GM19193 (cell line): ENCODE measurements at regions not wholly inside any gene's neighbourhood (a gene's known extent, or its start where the extent isn't known, plus 50 kb on each side); places are given as distances from the start of the nearest gene placed in this dataset.

Experiments
- POLR2A ChIP-seq: IDR thresholded peaks from 4 replicates; pipeline ENCODE4 v1.6.1; 2011; ENCODE audit not compliant: insufficient read depth, insufficient read length; ENCODE audit errors: extremely low read depth

DNA sequence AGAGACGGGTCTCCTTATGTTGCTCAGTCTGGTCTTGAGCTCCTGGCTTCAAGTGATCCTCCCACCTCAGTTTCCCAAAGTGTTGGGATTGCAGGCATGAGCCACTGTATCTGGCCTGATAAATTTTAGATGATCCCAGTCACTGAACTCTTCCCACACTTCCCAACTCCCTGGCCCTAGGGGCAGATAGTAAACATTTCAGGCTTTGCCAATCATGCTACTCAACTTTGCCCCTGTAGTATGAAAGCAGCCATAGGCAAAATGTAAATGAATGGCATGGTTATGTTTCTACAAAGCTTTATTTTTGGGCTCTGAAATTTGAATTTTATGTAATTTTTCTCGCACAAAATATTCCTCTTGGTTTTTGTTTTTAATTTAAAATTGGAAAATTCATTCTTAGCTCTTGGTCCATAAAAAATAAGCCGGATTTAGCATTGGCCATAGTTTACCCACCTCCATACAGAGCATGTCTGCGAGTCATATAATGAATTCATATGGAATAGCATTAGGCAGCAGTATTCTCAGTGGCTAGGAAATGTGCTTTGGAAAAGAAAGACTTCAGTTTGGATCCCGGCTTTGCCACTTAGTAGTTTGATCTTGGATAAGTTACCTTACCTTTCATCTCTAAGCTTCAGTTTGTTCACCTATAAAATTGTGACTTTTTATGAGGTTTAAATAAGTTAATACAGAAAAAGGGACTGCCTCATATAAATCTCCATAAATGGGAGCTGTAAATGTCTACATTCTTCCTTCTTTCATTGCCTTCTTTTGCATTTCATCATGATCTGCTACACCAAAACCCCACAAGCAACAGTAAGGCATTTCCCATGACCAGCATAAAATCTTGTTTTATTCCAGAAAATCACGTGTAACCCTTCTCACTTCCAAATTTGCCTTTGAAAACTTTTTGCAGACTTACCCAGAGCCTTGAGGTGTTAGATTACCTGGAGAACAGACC is 360.3 kb upstream of the TPM1 start:
- no peak for TF ChIP-seq POLR2A

DNA sequence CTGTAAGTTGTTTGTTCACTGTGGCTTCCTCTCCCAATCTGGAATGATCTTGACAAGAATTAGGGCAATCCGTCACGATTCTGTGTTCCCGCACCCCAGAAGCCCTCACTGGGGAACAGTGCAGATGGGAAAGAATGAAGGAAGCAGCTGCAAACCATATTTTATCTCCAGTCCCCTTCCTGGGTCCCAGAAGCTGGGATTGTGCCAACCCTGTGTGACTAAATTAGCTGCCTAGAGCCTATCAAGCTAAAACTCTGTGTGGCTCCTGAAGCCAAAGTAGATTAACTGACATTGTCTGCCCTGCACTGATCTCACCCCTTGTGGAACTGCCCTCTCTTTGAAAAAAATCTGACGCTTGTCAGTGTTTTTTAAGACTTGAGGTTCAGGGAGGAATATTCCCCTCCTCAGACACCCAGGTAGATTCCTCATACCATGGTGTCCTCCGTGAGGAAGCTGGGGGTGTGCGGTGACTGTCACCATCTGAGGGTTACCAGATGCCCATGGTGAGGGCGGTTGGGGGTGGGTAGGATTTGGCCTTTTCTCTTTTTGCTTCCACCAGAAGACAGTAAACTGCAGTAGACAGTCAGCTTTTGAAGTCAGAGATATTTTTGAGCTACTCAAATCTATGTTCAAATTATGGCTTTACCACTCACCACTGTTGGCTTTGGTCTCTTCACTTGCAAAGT is 358.3 kb upstream of the TPM1 start:
- TF ChIP-seq POLR2A, result no peak

DNA sequence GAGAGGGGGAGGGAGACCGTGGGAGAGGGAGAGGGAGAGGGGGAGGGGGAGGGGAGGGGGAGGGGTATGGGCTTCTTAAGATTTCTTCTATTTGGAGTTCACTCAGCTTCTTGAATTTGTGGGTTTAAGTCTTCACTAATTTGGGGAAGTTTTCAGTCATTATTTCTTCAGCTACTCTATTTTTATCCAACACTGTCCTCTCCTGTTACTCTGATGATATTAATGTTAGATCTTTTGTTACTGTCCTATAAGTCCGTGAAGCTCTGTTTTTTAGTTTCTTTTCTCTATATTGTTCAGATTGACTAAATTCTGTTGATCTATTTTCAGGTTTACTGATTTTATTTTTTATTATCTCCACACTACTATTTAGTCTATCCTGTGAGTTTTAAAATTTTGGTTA is 351.5 kb upstream of the TPM1 start:
- TF ChIP-seq POLR2A, result no peak

DNA sequence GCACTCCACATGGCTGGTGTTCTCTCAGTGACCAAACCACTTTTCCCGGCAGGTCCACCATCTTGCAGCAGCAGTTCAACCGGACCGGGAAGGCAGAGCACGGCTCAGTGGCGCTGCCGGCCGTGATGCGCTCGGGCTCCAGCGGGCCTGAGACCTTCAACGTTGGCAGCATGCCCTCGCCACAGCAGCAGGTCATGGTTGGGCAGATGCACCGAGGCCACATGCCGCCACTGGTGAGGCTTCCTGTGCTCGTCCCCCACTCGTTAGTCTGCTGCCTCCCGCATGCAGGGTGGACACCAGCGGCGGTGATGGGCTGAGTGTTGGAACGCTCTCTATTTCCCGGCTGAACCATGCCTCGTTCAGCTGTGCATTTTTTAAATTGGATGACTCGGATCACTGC is 344.9 kb upstream of the TPM1 start:
- TF ChIP-seq POLR2A, result no peak

DNA sequence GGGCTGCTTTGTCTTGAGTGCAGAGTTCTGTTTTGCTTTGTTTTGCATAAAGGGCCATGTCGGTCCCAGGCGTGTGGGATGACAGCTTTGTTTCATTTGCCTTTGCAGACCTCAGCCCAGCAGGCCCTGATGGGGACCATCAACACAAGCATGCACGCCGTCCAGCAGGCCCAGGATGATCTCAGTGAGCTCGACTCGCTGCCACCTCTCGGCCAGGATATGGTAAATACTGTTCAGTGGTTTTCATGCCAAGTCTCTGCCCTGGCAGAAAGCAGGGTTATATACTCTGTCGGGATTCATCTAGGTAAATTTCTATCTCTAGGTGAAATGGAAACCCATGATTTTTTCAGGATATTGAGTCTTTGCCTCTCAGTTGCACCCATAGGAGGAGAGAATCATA is 343.9 kb upstream of the TPM1 start:
- TF ChIP-seq POLR2A, result no peak

DNA sequence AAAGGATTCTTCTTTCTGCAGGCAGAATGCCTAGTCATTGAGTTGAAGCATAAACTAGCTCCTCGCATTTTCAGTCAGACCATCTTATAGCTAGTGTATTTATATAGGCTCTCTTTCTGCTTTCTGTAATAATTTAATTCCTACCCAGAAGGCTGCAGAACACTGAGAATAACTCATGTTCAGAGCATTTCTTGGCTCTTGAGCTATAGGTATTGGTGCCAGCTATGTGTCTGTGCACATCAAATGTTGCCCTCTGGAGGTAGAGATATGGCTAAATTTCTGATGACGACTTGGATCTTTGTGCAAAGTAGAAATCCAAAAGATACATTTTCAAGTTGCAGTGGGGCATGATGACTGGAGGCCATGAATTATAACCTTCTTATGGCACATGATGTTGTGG is 336.2 kb upstream of the TPM1 start:
- no peak for TF ChIP-seq POLR2A

DNA sequence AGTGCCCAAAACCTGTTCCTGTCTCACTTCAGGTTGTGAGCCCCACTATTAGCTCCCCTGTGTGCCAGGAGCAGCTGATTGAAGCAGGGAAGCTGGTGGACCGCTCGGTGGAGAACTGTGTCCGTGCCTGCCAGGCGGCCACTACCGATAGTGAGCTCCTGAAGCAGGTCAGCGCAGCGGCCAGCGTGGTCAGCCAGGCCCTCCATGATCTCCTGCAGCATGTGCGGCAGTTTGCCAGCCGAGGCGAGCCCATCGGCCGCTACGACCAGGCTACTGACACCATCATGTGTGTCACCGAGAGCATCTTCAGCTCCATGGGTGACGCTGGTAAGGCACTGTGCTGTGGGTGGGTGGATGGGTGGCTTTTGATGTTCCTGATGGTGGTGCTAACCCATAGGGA is 334.1 kb upstream of the TPM1 start:
- no peak for TF ChIP-seq POLR2A

DNA sequence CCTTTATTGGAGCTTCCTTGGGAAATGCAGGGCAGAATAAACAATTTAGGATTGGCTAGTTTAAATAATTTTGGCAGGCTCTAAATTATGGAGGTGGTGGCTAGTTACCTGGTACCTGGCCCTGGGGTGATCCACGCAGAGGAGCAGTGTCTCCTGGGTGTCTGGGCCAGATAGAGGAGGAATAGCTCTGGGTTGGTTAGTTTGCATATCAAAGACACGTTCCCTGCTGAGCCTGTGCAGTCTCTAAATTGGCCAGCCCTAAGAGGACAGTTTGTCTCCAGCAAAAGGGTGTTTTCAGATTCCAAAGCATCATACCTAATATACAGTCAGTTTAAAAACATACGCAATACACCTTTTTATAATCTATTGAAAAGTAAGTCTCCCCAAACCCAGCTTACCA is 333.3 kb upstream of the TPM1 start:
- TF ChIP-seq POLR2A, result no peak

DNA sequence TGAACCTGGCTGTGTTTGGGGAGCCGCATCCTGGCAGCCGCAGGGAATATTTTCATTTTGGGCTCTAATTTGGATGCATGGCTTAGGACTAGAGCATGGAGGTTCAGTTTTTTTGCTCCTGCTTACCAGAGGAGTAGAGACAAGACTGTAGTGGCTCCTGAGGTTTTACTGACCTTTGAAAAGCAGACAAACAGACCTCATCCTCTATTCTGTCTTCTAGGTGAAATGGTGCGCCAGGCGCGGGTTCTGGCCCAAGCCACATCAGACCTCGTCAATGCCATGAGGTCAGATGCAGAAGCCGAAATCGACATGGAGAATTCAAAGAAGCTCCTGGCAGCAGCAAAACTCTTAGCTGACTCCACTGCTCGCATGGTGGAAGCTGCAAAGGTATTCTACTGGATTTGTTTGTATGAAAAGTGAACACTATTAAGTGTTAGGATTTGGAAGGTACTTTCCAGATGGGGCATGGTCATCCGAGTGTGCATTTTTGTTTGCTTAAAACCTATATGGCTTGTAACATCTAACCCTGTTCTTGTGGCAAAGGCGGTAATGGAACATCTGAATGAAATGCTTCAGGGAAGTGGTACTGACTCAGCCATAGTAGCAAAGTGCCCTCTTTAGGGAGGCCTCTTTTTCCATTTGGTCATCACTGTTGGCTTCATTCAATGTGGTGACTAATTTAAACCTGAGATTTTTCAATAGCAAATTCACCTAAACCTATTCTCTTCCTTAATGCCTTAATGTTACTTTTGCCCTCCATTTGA is 330.7 kb upstream of the TPM1 start:
- TF ChIP-seq POLR2A, result no peak

DNA sequence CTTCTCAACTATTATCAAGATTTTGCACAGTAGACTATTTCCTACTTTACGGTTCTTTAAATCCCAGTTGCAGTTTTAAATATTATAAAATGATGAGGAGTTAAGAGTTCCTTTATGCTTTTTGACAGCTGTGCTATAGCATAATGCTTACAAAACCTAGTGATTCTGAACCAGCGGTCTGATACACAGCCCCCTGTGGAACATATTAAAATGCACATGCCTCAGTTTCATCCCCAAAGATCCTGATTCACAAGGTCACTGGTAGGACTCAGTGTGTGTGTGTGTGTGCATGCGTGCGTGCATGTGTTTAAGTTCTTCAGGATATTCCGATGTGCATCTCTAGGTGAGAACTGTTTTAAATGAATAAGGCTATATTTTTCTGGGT is 330.1 kb upstream of the TPM1 start:
- no peak for TF ChIP-seq POLR2A

DNA sequence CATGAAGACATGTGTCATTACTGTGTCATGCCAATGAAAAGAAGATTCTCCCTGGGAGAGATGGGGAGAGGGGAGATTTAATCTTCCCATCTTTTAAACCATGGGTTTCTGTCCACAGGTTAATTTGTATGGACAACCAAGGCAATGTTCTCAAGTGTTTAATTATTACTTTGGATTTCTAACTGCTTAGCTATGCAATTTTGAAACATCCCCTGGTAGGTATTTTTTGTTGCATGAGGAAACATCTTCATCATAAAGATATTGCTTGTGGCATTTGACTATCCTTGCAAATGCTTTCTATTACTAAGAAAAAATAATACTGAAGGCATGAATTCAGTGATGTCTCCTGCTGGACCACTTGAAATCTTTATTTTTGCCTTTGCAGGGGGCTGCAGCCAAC is 326.6 kb upstream of the TPM1 start:
- TF ChIP-seq POLR2A, result no peak

DNA sequence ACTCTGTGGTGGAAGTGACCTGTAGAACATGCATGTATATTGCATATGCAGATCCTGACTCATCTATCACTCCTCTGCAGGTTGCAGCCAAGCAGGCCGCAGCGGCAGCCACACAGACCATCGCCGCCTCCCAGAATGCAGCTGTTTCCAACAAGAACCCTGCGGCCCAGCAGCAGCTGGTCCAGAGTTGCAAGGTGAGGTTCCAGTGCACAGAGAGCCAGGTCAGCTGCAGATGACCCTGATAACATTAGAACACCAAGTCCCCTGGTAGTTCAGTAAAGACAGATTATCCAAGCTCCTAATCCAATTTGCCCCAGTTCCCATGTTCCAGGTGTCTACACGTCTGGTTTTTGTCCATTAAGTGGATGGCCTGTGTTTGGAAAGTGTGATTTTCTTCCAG is 325.1 kb upstream of the TPM1 start:
- TF ChIP-seq POLR2A, result no peak

DNA sequence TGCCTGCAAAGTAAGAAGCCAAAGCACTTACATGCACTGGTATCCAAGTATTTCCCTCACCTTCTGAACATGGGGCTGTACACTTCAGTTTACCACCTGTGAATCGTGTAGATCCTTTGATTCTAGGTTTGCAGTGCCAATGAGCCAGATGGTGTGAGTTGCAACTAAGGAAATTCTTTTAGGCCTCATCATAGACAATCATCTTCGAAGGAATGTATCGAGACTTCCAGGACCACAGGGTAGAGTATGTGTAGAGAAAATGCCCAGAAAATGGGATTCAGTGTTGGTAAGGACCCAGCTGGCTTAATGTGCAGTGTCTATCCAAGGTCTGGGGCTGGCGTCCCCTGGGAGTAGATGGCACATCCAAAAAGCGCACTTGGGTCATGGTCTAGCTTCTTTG is 323.2 kb upstream of the TPM1 start:
- no peak for TF ChIP-seq POLR2A

DNA sequence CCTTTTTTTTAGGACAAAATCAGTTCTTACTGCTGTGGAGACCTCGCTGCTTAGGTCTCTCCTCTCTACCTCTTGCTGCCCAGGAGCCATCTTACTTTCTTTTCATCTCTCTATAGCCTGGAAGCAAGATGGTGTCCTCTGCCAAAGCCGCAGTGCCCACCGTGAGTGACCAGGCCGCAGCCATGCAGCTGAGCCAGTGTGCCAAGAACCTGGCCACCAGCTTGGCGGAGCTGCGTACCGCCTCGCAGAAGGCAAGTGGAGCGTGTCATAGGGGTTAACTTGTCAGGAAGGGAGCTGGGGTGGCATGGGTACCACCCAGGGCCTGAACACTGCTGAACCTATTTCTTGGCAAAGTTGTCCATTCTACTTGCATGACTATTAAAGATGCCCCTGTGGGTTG is 320.3 kb upstream of the TPM1 start:
- no peak for TF ChIP-seq POLR2A

DNA sequence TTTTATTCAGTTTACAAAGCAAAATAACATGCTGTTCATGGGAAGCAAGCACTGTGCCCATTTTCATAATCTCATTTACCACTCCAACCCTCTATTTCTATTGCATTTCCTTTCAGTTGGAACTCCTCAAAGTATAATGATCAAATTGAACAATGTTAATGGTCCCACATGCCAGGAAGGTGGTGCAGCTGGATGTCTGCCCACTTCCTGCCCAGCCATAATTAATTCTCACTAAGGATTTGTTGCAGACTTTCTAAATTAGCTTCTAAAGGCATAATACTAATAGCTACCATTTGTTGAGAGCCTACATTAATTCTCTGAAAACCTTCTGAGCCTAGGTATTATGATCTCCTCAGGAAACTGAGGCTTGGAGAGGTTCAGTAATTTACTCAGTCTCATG is 316.1 kb upstream of the TPM1 start:
- TF ChIP-seq POLR2A, result no peak
